GM18867 (cell line): ENCODE measurements at regions not wholly inside any gene's neighbourhood (a gene's known extent, or its start where the extent isn't known, plus 50 kb on each side); places are given as distances from the start of the nearest gene placed in this dataset.

Experiments
- ATAC-seq: cut with Tn5 transposase; IDR thresholded peaks from one replicate; pipeline ENCODE4 v1.9.1; 2021; ENCODE audit warnings: mild to moderate bottlenecking, moderate library complexity; ENCODE audit not compliant: unreplicated experiment

GRCh38 chr22:48678171-48679135, 1149.2 kb downstream of the BRD1 start:
- ATAC-seq: no peak

GRCh38 chr22:48677621-48678020, 1150.1 kb downstream of the BRD1 start:
- no peak for ATAC-seq

GRCh38 chr22:48677168-48677520, 1150.5 kb downstream of the BRD1 start:
- no peak for ATAC-seq

- ATAC-seq: no peak
Observed at GRCh38 chr22:48676266-48677167, 1151.2 kb downstream of the BRD1 start.

GRCh38 chr22:48675830-48676145, 1151.9 kb downstream of the BRD1 start:
- no peak for ATAC-seq

- ATAC-seq: no peak
Observed at GRCh38 chr22:48675141-48675829, 1152.4 kb downstream of the BRD1 start.

- ATAC-seq: no peak
Observed at GRCh38 chr22:48673806-48674500, 1153.7 kb downstream of the BRD1 start.

GRCh38 chr22:48672387-48672786, 1155.3 kb downstream of the BRD1 start:
- no peak for ATAC-seq

GRCh38 chr22:48670731-48671130, 1156.9 kb downstream of the BRD1 start:
- ATAC-seq: no peak

- ATAC-seq: no peak
Observed at GRCh38 chr22:48669986-48670716, 1157.5 kb downstream of the BRD1 start.

GRCh38 chr22:48669226-48669625, 1158.4 kb downstream of the BRD1 start:
- ATAC-seq: no peak

GRCh38 chr22:48667289-48667688, 1160.4 kb downstream of the BRD1 start:
- ATAC-seq: no peak

GRCh38 chr22:48666620-48667019, 1161.1 kb downstream of the BRD1 start:
- ATAC-seq: no peak

- no peak for ATAC-seq
Observed at GRCh38 chr22:48665311-48665995, 1162.2 kb downstream of the BRD1 start.

- ATAC-seq: no peak
Observed at GRCh38 chr22:48664586-48664985, 1163.1 kb downstream of the BRD1 start.

- ATAC-seq: no peak
Observed at GRCh38 chr22:48663297-48663696, 1164.4 kb downstream of the BRD1 start.

- no peak for ATAC-seq
Observed at GRCh38 chr22:48662476-48663135, 1165.1 kb downstream of the BRD1 start.

GRCh38 chr22:48661984-48662383, 1165.7 kb downstream of the BRD1 start:
- ATAC-seq: no peak
